Testis (tissue), 2 donors: ENCODE measurements at regions not wholly inside any gene's neighbourhood (a gene's known extent, or its start where the extent isn't known, plus 50 kb on each side); places are given as distances from the start of the nearest gene placed in this dataset.

Experiments
- DNase-seq: peaks from one replicate; pipeline ENCODE4 v3.0.0-alpha.2; 2019
- H3K27ac ChIP-seq, 2 donors: fragments of 200-600 bp; sonication (generic); one replicate each; pipeline ENCODE4 v1.5.1; 2019
- H3K27me3 ChIP-seq: fragments of 200-600 bp; sonication (generic); one replicate; pipeline ENCODE4 v1.5.1; 2019
- H3K36me3 ChIP-seq: fragments of 200-600 bp; sonication (generic); one replicate; pipeline ENCODE4 v1.5.1; 2017; ENCODE audit warnings: low read depth; ENCODE audit errors: missing control alignments
- H3K4me1 ChIP-seq: fragments of 200-600 bp; sonication (generic); one replicate; pipeline ENCODE4 v1.5.1; 2019
- H3K4me3 ChIP-seq, 2 donors: fragments of 200-600 bp; sonication (generic); one replicate each; pipeline ENCODE4 v1.5.1; 2017 to 2019
- H3K9me3 ChIP-seq: fragments of 200-600 bp; sonication (generic); one replicate; pipeline ENCODE4 v1.5.1; 2017
- CTCF ChIP-seq, 3 experiments: fragments of 450-650 bp in 2 of 3; fragments of 200-600 bp in 1 of 3; sonication (generic) in 1 of 3; IDR thresholded peaks; one replicate each; pipeline ENCODE4 v1.5.1; 2016 to 2019; ENCODE audit warnings: antibody characterized with exemption in 3 of 3, mild to moderate bottlenecking in 2 of 3, moderate library complexity in 1 of 3
- POLR2A ChIP-seq: fragments of 450-650 bp; IDR thresholded peaks from one replicate; pipeline ENCODE4 v1.6.1; 2017; ENCODE audit warnings: antibody characterized with exemption, mild to moderate bottlenecking, moderate library complexity
- whole genome bisulfite sequencing, 2 donors: methylation state at CpG; one replicate each; pipeline ENCODE4 v1.1.5; 2018; 5-methylcytosine and 5-hydroxymethylcytosine counted together
- intact Hi-C: fragments of 100-400 bp; cut with DNase I; formaldehyde crosslinking; loops from one replicate; pipeline ENCODE4 v1.15.1; 2023; ENCODE audit warnings: low total_unique reads

DNA sequence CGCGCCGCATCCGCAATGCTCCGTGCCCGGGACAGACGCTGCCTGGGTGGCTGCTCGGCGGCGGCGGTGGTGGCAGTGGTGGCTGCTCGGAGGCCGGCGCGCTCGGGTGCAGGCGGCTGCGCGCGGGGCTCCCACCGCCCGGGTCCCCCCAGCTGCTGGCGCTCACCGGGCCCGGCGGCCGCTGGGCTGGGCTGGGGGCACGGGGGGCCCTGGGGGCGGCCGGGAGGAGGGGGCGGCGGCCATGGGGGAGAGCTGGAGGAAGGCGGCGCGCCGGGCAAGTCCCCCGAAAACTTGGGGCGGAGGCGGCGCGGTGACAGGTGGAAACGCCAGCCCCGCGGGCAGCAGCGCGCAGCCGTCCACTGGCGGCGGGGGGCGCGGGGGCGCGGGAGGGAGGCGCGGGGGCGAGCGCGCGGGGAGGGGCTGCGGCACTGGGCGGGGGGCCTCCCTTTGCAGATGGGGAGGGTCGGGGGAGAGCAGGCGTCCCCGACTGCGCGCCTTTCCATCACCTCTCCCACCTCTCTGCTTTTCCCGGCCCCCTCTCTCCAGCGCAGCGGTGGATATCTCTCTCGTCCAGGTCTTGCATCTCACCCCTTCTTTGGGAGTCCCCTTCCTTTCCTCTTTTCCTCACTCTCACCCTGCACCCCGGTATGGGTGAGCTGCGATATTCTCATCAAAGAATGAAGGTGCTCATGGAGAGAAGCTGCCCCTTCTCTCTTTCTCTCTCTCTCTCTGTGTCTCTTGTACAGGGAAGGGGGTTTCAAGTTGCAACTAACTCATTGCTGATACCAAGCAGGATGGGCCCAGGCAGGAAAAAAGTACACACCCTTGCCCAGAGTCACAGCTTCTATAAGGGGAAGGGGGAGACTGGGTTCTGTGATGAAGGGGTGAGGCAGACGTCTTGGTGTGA is 83.7 kb upstream of the DHRSX start:
- H3K36me3 ChIP-seq: no peaks in the 10 kb centered on the region
- intact Hi-C loops: no loop called here
- TF ChIP-seq CTCF (IDR thresholded peaks at IDR 0.05) (no peak), POLR2A (no peak)
- no peak overlapping the region for H3K27ac ChIP-seq
- DNase-seq: no peak
- no peaks in the 10 kb centered on the region for H3K9me3 ChIP-seq
- H3K4me3 ChIP-seq: no peak overlapping the region
- peaks cover 10% of the 10 kb centered on the region for H3K4me1 ChIP-seq
- 2% methylated on average over 14 to 40 of the region's 73 CpGs for WGBS, 2 donors
- H3K27me3 ChIP-seq: no peaks in the 10 kb centered on the region

DNA sequence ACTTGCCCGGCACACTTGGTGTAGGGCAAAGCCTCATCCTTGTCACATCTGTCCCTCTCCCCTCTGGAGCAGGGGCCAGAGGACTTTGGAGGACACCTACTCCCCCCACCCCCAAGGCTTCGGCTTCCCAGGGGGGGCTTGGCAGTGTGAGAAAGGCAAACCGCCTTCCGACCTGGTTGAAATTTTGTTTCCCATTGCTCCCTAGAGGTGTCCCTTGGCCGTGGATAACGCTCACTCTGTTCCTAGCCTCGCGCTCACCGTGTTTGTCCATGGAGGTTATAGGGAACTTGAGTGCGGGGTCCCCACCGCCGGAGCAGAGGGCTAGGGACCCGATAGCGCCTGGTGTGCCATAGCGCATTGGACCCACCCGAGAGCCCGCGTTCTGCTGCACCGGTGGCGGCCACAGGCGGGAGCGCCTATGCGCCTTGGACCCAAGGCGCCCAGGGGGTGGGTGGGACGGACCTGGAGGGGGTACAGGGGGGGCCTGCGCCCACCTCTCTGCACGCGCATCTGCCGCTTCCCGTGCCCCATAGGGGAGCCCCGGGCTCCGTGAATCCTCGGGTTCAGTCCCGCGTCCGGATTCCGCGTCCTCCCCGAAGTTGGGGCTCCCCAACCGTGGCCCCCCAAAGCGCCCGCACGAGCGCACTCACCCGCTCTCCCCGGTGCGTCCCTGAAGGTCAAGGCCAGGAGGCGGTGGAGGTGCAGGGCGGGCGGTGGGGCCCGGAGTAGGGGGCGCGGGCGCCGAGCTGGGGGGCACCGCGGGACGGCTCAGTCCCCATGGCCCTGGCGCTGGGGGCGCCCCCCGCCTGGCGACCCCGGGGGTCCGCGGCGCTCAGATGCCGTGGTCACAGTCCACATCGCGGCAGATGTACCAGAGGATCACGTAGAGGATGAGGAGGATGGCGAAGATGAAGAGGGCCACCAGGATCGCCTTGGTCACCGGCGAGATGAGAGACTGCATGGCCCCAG is 82.7 kb upstream of the DHRSX start:
- TF ChIP-seq CTCF (IDR thresholded peaks at IDR 0.05) (no peak), POLR2A (no peak)
- H3K4me1 ChIP-seq: peaks cover 10% of the 10 kb centered on the region
- intact Hi-C loops: no loop called here
- H3K4me3 ChIP-seq: no peak overlapping the region
- WGBS, 2 donors: 3 to 4% methylated on average over 17 to 52 of the region's 74 CpGs
- no peak overlapping the region for H3K27ac ChIP-seq
- H3K27me3 ChIP-seq: no peaks in the 10 kb centered on the region
- no peaks in the 10 kb centered on the region for H3K36me3 ChIP-seq
- no peaks in the 10 kb centered on the region for H3K9me3 ChIP-seq
- DNase-seq: no peak

GRCh38 chrX:2582667-2583066 is 81.9 kb upstream of the DHRSX start:
- intact Hi-C loops: no loop called here
- H3K36me3 ChIP-seq: no peaks in the 10 kb centered on the region
- no peak for DNase-seq
- TF ChIP-seq POLR2A (no peak), CTCF (IDR thresholded peaks at IDR 0.05) (no peak)
- no peak overlapping the region for H3K27ac ChIP-seq
- no peaks in the 10 kb centered on the region for H3K9me3 ChIP-seq
- no peaks in the 10 kb centered on the region for H3K27me3 ChIP-seq
- no peak overlapping the region for H3K4me3 ChIP-seq
- H3K4me1 ChIP-seq: peaks cover 10% of the 10 kb centered on the region
- WGBS, 2 donors: 35 to 37% methylated on average over 8 of the region's 8 CpGs

GRCh38 chrX:2581296-2581695 is 80.5 kb upstream of the DHRSX start:
- 92 to 94% methylated on average over 4 of the region's 4 CpGs for WGBS, 2 donors
- Histone ChIP-seq H3K4me3 (no peak overlapping the region), H3K36me3 (no peaks in the 10 kb centered on the region), H3K4me1 (peaks cover 10% of the 10 kb centered on the region), H3K27me3 (no peaks in the 10 kb centered on the region), H3K9me3 (no peaks in the 10 kb centered on the region), H3K27ac (no peak overlapping the region)
- DNase-seq: no peak
- intact Hi-C loops: no loop called here
- TF ChIP-seq POLR2A: no peak
- no peak for TF ChIP-seq CTCF (IDR thresholded peaks at IDR 0.05)
